CD4-positive, alpha-beta T cell treated with Interleukin-1 beta for 1 hour (primary cell): ENCODE measurements at regions not wholly inside any gene's neighbourhood (a gene's known extent, or its start where the extent isn't known, plus 50 kb on each side); places are given as distances from the start of the nearest gene placed in this dataset.

Experiments used
- DNase-seq, 2 donors: peaks; one replicate each; pipeline ENCODE4 v3.0.0-alpha.2; 2020 to 2022

DNA sequence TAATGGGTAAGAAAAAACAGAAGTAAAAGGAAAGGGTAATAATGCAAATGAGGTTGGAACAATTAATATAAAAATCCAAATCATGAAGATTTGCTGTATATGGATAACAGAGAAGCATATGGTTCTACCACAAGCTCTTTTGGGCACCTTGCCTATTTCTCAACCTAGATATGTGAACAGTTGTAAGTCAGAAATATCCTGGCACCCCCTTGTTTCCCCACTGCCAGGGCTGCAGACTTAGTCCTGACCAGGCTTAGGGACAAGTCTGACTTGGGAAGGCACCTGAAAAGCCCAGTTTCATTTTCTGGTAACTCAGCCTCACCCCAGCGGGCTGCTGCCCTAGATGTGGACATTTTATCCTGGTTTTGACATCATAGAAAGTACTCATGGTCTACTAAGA, 183.2 kb upstream of the STAC start:
- no peak for DNase-seq

GRCh38 chr3:36201546-36201945, 178.8 kb upstream of the STAC start:
- no peak for DNase-seq

GRCh38 chr3:36206956-36207580, 173.2 kb upstream of the STAC start:
- no peak for DNase-seq

DNA sequence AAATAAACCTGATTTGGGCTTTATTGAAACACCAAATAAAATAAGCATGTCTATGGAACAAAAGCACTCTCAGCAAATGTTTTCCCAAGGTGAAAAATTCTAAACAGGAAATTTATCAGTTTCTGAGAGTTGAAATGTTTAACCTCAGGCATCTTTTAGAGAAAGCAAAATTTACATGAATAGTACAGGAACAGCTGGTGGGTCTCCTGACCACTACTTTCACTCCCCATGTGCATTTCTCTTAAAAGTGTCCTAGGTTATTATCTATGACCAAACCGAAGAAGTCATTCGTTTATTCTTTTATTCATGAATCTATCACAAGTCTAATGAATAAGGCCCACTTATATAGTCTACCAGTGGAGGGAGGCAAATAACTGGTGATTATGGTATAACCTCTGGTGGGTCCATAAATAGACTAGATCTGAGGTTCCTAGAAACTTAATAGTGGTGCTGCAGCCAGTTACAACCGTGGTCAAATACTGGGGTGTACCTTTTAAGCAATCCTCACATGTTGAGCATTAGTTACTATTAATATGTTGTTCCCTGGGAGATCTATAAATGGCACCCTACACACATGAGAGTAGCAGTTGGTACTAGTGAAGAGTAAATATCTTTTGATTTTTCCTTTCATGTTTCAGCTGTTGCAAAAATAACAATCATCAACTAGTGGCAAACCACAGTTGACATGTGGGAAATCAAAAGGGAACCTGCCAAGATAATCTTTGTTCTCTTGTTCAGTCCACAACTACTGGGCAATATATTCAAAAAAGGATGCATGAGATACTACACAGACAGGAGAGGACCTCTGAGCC, 169.3 kb upstream of the STAC start:
- no peak for DNase-seq

DNA sequence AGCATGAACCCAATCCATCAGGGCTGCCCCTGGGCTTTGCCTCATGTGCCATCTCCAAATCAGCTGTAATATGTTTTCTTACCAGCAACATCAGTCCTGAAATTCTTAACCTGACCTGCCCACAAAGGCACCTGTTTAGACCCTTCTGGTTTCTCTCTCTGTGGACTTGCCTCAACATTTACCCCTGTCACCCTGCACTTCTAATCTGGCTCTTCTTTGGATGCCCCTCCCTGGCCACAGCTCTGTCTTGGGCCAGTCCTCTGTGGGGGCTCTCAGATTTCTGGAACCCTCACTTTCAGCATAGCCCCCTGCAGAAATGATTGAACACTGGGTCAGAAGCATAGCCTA, 168.7 kb upstream of the STAC start:
- no peak for DNase-seq

DNA sequence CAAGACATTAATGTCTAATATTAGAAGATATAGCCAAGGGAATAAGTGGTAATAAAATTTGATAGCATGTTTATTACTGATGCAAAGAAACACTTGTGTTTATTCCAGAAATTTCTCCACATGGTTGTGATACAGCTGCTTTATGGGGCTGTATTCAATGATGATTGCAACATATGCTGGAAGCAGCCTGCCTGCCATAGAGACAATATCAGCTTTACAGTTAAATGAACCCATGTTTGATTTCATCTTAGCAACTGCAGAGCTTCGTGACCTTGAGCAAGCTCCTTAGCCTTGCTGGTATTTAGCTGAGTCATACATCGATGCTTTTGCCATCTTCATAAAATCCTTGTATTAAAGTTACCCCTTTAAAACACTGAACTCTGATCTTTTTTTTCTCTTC, 168.1 kb upstream of the STAC start:
- no peak for DNase-seq

DNA sequence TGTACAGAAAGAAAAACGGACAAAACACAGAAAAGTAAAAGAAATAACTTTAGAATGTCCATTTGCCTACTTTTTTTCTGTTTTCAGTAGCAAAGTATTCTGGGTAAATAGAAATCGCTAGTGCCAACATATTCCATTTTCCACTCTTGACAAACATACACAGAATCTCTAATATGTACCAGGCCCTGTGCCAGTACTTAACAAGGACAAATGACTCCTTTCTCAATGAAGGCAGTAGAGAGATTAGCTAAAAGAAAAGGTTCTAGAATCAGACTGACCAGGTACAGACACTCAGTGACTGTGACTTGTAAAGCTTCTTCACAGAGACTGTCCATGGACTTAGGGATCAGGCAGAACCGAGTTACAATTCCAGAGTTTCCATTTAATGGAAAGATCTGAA, 165.8 kb upstream of the STAC start:
- no peak for DNase-seq

DNA sequence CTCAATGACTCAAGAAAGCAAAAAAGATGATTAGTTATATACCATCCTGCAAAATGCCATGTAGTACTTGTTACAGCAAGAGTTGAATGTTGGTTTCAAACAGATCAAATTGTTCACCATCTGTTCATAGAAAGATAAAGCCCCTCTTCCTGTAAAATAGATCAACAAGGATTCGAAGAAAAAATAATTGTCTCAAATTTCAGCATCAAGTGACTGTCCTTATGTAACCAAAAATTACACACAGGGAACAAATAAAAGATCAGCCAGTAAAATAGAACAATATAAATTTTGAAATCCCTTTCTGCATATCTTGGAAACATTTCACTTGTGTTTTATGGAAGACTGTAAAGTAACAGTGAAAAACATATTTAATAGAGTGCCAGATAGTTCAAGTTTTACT, 165.1 kb upstream of the STAC start:
- no peak for DNase-seq

- no peak for DNase-seq
Measured at GRCh38 chr3:36219398-36219797, 160.9 kb upstream of the STAC start.

DNA sequence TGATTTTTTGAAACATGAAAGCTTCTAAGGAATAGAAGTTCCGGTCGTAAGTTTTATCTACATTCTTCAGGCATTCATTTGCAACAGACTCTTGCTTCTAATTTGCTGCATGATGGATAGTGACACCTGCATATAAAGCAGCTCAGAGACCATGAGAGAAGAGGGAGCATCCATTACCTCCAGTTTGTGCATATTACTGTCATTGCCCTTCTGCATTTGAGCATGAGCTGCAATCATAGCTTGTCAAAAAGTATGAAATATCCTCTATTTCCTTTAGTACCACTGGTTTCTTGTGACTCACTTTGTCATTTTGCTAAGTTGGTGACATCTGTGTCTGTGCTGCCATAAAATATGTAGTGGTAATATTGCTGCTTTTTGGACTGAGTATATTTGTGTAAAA, 160.1 kb upstream of the STAC start:
- no peak for DNase-seq

GRCh38 chr3:36221975-36222374, 158.3 kb upstream of the STAC start:
- no peak for DNase-seq

GRCh38 chr3:36227980-36228379, 152.3 kb upstream of the STAC start:
- no peak for DNase-seq

DNA sequence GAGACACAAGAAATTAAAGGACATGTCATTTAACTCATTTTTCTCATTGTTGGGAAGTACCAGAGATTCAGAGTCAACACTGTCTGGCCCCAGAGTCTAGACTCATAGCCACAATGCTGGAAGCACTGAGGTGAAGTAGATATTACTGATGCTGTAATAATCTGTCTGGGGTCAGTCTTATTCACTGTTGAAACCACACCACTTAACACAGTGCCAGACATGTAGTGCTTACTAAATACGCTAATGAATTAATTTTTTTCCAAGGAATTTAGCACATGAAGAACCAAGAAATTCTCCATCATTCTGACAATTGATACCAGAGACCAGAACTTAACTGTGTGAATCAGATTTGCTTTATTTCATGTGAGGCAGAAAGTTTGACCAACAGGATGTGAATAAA, 150.8 kb upstream of the STAC start:
- no peak for DNase-seq

DNA sequence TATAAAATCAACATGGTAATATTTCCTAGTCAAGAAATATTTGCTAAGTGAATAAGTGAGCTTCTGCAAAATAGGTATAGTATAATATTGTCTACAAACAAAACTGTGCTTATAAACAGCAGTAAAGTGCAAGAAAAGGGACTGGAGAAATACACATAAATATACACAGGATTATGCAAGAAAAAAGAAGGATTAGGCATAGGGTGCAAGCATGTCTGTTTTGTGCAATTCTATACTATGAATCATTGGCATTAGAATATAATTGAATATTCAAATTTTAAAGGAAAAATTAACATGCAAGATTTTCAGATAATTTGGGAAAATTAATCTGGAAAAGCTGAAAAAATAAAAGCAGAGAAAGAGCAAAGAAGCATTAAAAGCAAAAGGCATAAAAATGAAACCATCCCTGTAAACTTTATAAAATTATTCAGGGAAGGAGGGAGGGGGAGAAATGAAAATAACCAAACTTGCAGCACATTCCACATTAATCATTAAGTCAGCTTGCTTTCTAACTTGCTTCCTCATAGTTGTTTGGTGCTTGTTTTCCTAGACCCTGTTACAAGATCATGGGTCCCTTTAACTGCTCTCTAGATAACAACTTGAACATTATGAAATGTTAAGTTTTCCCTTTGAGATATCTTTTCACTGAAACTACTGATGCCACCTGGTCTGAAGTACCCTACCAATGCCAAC, 147.4 kb upstream of the STAC start:
- no peak for DNase-seq

- no peak for DNase-seq
Measured at GRCh38 chr3:36244728-36245127, 135.6 kb upstream of the STAC start.

DNA sequence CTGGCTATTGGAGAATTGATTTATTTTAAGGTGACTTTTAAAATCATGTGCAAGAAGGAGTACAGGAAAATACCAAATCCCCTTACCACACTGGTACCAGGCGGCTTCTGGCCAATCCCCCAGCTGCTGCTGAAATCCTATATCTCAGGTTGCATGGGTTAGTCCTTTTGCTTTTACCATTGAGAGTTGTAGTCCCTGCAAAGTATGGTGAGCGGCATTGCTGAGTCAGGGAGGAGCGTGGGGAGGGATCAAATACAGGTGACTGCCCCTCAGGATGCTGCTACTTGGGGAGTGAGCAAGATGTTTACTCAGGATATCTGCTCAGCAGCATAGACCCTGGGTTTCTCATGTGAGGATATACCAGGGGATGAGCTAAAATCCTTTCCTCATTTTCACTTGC, 131.9 kb upstream of the STAC start:
- no peak for DNase-seq

DNA sequence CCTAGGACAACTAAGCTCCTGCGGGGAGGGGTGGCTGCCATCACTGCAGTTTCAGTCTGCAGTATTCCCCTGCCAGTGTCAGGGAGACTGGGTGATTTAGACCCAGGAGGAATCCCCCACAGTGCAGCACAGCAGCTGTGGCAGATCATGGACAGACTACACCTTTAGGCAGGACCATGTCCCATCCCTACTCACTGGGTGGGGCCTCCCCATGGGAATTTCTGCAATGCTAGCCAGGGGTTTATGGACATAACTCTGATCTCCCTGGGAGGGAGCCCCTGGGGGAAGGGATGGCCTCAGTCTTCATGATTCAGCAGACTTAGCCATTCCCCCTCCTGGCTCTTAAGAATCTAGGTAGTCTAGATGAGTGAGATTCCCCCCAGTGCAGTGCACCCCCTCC, 130.1 kb upstream of the STAC start:
- no peak for DNase-seq

GRCh38 chr3:36257158-36257852, 123.0 kb upstream of the STAC start:
- no peak for DNase-seq

DNA sequence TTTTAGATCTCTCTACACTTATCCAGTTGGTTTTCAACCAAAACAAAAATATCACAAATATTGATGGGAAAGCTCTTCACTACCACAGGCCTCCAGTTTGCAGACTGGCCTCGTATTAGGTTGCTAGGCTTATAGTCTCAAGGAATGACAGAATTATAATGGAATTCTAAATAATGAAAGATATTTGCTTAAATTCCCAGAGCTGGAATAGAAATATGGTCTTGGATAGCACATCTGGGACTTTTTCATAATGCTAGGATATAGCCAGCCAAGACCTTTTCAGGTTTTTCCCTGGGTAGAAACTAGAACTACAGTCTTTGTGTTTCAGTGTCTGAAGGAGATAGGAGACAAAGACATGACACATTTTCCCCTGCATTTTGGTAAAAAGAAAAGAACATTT, 121.9 kb upstream of the STAC start:
- no peak for DNase-seq

GRCh38 chr3:36259580-36259979, 120.7 kb upstream of the STAC start:
- no peak for DNase-seq

DNA sequence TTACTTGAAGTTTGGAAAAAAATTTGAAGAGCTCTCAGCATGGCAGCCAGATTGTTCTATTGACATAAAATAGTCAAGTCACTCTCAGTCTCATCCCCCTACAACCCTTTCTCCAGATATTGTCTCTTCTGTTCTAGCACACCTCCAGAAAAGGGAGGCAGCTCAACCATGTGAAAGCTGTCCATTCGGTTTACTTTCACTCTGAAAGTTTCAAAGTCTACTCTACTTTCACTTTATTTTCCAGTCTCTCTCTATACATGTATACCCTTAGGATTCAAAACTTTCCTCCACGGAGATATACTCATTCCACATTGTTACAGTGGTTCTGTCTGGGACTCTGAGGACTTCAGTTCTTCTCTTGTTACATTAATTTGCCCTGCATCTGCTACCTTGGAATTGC, 111.0 kb upstream of the STAC start:
- no peak for DNase-seq

GRCh38 chr3:36282766-36283165, 97.5 kb upstream of the STAC start:
- DNase-seq: no peak

DNA sequence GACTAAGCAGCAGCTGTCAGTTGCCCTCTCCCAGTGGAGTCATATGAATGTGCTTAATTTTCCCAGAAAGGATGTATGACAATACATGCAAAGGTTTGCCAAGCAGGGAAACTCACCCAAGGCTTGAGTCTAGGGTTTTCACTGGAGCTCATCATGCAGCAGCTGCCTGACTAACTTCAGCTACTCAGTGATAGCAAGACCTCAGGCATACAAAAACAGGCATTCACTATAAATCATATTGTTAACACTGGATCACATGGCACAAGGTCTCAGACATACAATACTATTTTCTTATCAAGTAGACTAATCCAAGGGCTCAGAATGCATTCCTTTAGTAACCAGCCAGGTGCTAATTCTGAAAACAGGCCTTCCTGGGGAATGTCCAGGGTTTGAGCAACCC, 85.0 kb upstream of the STAC start:
- DNase-seq: no peak

DNA sequence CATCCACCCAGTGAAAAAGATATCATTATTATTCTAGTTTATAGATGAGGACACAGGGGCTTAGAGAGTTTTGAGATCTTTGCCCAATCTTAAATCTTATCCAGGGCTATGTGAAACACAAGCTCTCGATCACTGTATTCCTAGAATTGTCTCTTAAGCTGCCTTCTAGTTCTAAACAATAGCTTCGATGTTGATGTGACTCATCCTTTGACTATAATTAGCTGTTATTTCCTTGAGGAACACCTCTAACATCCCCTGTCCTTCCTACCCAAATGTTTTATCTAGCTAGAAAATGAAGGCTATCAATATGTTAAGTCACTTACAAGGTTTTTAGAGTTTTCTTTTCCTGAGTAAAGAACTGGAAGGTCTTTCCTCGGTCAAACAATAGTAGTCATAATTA, 83.1 kb upstream of the STAC start:
- no peak for DNase-seq
